Aorta (tissue), 5 donors: ENCODE measurements at regions not wholly inside any gene's neighbourhood (a gene's known extent, or its start where the extent isn't known, plus 50 kb on each side); places are given as distances from the start of the nearest gene placed in this dataset.
A peak's percentile ranks its signal among the peaks of the same experiment; 100 is the strongest.

Experiments
- ATAC-seq: fragments of 200-7000 bp; cut with Tn5 transposase; one replicate; pipeline ENCODE4 v1.9.1; 2022; ENCODE audit warnings: moderate library complexity; ENCODE audit not compliant: low FRiP score
- DNase-seq, 2 donors: peaks; one replicate each; pipeline ENCODE4 v3.0.0-alpha.2; 2020
- H3K27ac ChIP-seq, 2 donors: one replicate each; pipeline ENCODE4 v1.5.1; 2013; ENCODE audit warnings: low read length in 2 of 2, mild to moderate bottlenecking in 2 of 2, moderate library complexity in 2 of 2, control low read depth in 1 of 2, inconsistent platforms in 1 of 2, low read depth in 1 of 2
- H3K27me3 ChIP-seq, 2 donors: one replicate each; pipeline ENCODE4 v1.6.1; 2013; ENCODE audit warnings: control low read depth in 1 of 2, low read length in 1 of 2, mild to moderate bottlenecking in 1 of 2, moderate library complexity in 1 of 2; ENCODE audit not compliant: insufficient read depth in 2 of 2, control insufficient read depth in 1 of 2
- H3K36me3 ChIP-seq, 2 donors: one replicate each; pipeline ENCODE4 v1.6.1; 2013; ENCODE audit warnings: control low read depth in 1 of 2, low read length in 1 of 2, mild to moderate bottlenecking in 1 of 2; ENCODE audit not compliant: insufficient read depth in 2 of 2, control insufficient read depth in 1 of 2
- H3K4me1 ChIP-seq, 2 donors: one replicate each; pipeline ENCODE4 v1.6.1; 2013; ENCODE audit warnings: low read length in 2 of 2, control low read depth in 1 of 2, mild to moderate bottlenecking in 1 of 2, moderate library complexity in 1 of 2; ENCODE audit not compliant: insufficient read depth in 2 of 2, control insufficient read depth in 1 of 2
- H3K4me3 ChIP-seq, 2 donors: one replicate each; pipeline ENCODE4 v1.5.1; 2013; ENCODE audit warnings: low read length in 2 of 2, control low read depth in 1 of 2, mild to moderate bottlenecking in 1 of 2
- H3K9me3 ChIP-seq: one replicate; pipeline ENCODE4 v1.6.1; 2013; ENCODE audit warnings: mild to moderate bottlenecking, low read length; ENCODE audit not compliant: control insufficient read depth
- WGBS, 2 donors: extraction: QIAGEN DNeasy Blood & Tissue Kit; methylation state at CpG; one replicate each; pipeline ENCODE4 v1.1.7; 2013; 5-methylcytosine and 5-hydroxymethylcytosine counted together
- intact Hi-C, 2 donors: fragments of 100-400 bp; cut with DNase I; formaldehyde crosslinking; loops; one replicate each; pipeline versions ENCODE4 v1.14.2 to v1.15.0; 2022
- donor health status: healthy with polysubstance abuse.
- donor health status: Bipolar disorder and iron deficiency.
- donor health status: DM: no; HTN: no; CAD: no.
- donor health status: DM: no; HTN: no; CAD: no.
- donor health status: DM: yes; HTN: yes; CAD: no.

DNA sequence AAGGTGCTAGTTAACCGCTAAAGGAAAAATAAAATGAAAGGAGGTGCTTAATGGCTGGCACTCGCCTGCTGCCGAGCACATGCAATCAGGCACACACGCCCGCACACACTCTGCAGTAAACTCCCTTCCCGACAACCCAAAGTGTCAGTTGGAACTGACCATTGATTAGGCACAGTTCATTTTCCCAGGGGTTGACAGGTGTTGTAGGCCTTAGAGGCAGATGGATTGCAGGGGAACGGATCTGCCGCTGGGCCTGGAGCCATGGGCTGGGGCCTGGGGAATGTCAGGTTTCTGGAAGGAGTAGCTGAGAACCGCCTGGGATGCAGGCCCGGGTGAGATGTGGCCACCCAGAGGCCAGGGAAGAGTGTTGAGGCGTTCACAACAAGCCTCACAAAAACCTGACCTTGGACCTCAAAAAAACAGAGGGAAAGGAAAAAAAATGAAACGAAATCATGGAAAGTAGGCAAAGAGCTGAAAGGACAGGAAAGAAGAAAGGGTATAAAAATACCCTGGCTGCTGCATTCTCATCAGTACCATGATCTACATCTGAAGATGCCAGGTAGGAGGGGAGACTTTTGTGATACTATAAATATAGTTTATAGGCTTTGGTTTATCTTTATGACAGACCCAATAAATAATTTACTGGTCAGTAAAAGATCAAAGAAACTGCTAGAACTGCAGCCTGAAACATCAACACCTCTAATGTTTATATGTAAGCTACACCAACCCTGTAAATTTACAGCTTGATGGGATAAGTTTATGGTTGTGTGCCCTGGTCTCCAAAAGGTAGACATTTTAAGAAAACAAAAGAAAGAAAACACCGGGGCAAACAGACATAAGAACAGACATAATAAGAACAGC is 313.4 kb downstream of the BUD13 start:
- H3K4me3 ChIP-seq: no peak overlapping the region
- WGBS, 2 donors: 50% methylated on average over 13 of the region's 13 CpGs
- no peaks in the 10 kb centered on the region for H3K9me3 ChIP-seq
- H3K27me3 ChIP-seq: no peaks in the 10 kb centered on the region
- H3K36me3 ChIP-seq: no peaks in the 10 kb centered on the region
- ATAC-seq: no peak
- intact Hi-C loops: loop anchor here in 1 of 2 donors (5.0 kb wide), 1 partner anchor 233 kb away; no protein-coding TSS in a partner anchor
- no peak overlapping the region for H3K27ac ChIP-seq
- no peak for DNase-seq
- no peaks in the 10 kb centered on the region for H3K4me1 ChIP-seq

DNA sequence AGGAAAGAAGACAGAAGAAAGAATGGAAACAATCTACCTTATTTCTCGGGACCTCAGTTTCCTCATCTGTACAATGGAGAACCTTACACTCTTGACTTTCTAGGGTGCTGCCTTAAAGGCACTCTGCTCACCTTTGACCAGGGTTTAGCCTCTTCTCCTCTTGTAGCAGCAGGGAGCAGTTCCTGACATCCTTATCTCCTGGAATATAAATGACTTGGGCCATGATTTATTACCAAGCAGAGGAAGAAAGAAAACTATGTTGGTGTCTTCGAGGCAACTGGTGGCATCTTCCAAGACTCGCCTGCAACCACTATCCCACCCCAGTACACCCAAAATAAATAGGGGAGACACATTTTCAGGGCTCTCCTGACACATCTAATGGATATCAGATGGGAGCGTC is 314.2 kb downstream of the BUD13 start:
- Histone ChIP-seq H3K4me1 (no peaks in the 10 kb centered on the region), H3K27ac (no peak overlapping the region), H3K4me3 (no peak overlapping the region), H3K27me3 (no peaks in the 10 kb centered on the region), H3K9me3 (no peaks in the 10 kb centered on the region), H3K36me3 (no peaks in the 10 kb centered on the region)
- no peak for DNase-seq
- 81 to 84% methylated on average over 4 of the region's 4 CpGs for whole genome bisulfite sequencing, 2 donors
- no peak for ATAC-seq
- intact Hi-C loops: loop anchor here in 1 of 2 donors (5.0 kb wide), 1 partner anchor 234 kb away; no protein-coding TSS in a partner anchor

- ATAC-seq (no peak), DNase-seq (no peak)
- H3K9me3 ChIP-seq: no peaks in the 10 kb centered on the region
- no peaks in the 10 kb centered on the region for H3K4me1 ChIP-seq
- no peak overlapping the region for H3K4me3 ChIP-seq
- H3K36me3 ChIP-seq: no peaks in the 10 kb centered on the region
- 82 to 87% methylated on average over 9 to 10 of the region's 10 CpGs for WGBS, 2 donors
- intact Hi-C loops: loop anchor here in 1 of 2 donors (5.0 kb wide), 1 partner anchor 235 kb away; no protein-coding TSS in a partner anchor
- no peaks in the 10 kb centered on the region for H3K27me3 ChIP-seq
- no peak overlapping the region for H3K27ac ChIP-seq
Measured at GRCh38 chr11:116457336-116458007, 315.3 kb downstream of the BUD13 start.

DNA sequence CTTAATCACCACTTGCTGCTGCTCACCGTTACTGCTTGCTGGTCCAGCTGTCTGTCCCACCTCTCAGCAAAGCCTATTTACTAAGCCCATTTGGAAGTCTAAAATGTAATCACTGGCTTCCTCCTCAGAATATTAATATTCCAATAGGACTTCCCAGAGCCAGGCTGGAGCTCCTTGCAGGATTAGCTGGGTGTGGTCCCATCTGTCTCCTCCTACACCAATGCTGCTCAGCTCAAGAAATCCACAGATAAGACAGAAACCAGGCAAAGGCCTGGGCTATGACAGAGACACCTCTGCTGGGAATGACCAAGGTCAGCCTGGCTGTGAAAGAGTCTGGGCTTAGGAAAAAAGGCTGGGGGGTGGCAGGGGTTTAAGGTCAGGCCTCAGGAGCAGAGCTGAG is 317.8 kb downstream of the BUD13 start:
- intact Hi-C loops: loop anchor here in 1 of 2 donors (5.0 kb wide), 2 partner anchors 187 to 237 kb away; no protein-coding TSS in a partner anchor

GRCh38 chr11:116454020-116454645 is 318.7 kb downstream of the BUD13 start:
- H3K4me3 ChIP-seq: no peak overlapping the region
- WGBS, 2 donors: 47% methylated on average over 9 of the region's 9 CpGs
- no peaks in the 10 kb centered on the region for H3K4me1 ChIP-seq
- no peak for ATAC-seq
- peaks cover 6% of the 10 kb centered on the region for H3K9me3 ChIP-seq
- no peaks in the 10 kb centered on the region for H3K36me3 ChIP-seq
- intact Hi-C loops: loop anchor here in 1 of 2 donors (5.0 kb wide), 1 partner anchor 188 kb away; no protein-coding TSS in a partner anchor
- no peak overlapping the region for H3K27ac ChIP-seq
- peaks cover 0 to 2% of the 10 kb centered on the region in 2 donors for H3K27me3 ChIP-seq
- peak in 1 of 2 donors; percentile 52 for DNase-seq

More for the DNA sequence above, 317.8 kb downstream of the BUD13 start:
- H3K4me1 ChIP-seq: no peaks in the 10 kb centered on the region
- no peak for ATAC-seq
- no peak overlapping the region for H3K4me3 ChIP-seq
- no peak overlapping the region for H3K27ac ChIP-seq
- 88 to 89% methylated on average over 1 of the region's 1 CpG for WGBS, 2 donors
- peaks cover 0 to 2% of the 10 kb centered on the region in 2 donors for H3K27me3 ChIP-seq
- peaks cover 6% of the 10 kb centered on the region for H3K9me3 ChIP-seq
- no peaks in the 10 kb centered on the region for H3K36me3 ChIP-seq
- no peak for DNase-seq

GRCh38 chr11:116452461-116452860 is 320.3 kb downstream of the BUD13 start:
- WGBS, 2 donors: 52 to 58% methylated on average over 3 of the region's 3 CpGs
- intact Hi-C loops: loop anchor here in 1 of 2 donors (5.0 kb wide), 1 partner anchor 190 kb away; no protein-coding TSS in a partner anchor
- no peaks in the 10 kb centered on the region for H3K36me3 ChIP-seq
- no peak overlapping the region for H3K4me3 ChIP-seq
- no peak overlapping the region for H3K27ac ChIP-seq
- H3K4me1 ChIP-seq: no peaks in the 10 kb centered on the region
- ATAC-seq (no peak), DNase-seq (no peak)
- H3K27me3 ChIP-seq: peaks cover 0 to 2% of the 10 kb centered on the region in 2 donors
- H3K9me3 ChIP-seq: peaks cover 6% of the 10 kb centered on the region

DNA sequence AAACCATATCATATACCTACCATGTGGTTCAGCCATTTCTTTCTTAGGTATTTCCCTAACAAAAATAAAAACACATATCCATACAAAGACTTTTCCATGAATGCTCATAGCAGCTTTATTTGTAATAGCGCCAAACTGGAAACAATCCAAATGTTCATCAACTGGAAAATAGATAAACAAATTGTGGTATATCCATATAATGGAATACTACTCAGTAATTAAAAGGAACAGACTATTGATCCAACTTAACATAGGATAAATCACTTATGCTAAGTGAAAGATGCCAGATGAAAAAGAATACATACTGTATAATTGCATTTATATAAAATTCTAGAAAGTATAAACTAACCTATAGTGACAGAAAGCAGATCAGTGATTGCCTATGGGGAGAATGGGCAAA is 323.3 kb downstream of the BUD13 start:
- WGBS, 2 donors: 80 to 90% methylated on average over 1 of the region's 1 CpG
- DNase-seq (no peak), ATAC-seq (no peak)
- intact Hi-C loops: no loop called here
- peaks cover 0 to 2% of the 10 kb centered on the region in 2 donors for H3K27me3 ChIP-seq
- H3K4me1 ChIP-seq: no peaks in the 10 kb centered on the region
- H3K27ac ChIP-seq: no peak overlapping the region
- H3K4me3 ChIP-seq: no peak overlapping the region
- peaks cover 6% of the 10 kb centered on the region for H3K9me3 ChIP-seq
- no peaks in the 10 kb centered on the region for H3K36me3 ChIP-seq

GRCh38 chr11:116446048-116446941 is 326.5 kb downstream of the BUD13 start:
- no peaks in the 10 kb centered on the region for H3K4me1 ChIP-seq
- peaks cover 0 to 2% of the 10 kb centered on the region in 2 donors for H3K27me3 ChIP-seq
- H3K27ac ChIP-seq: no peak overlapping the region
- WGBS, 2 donors: 43 to 45% methylated on average over 5 of the region's 5 CpGs
- H3K36me3 ChIP-seq: no peaks in the 10 kb centered on the region
- DNase-seq (no peak), ATAC-seq (no peak)
- peaks cover 6% of the 10 kb centered on the region for H3K9me3 ChIP-seq
- intact Hi-C loops: no loop called here
- H3K4me3 ChIP-seq: no peak overlapping the region
